Urinary bladder (tissue), 3 donors: ENCODE measurements at regions not wholly inside any gene's neighbourhood (a gene's known extent, or its start where the extent isn't known, plus 50 kb on each side); places are given as distances from the start of the nearest gene placed in this dataset.
"Not testable (repeated sequence)": the region's sequence is repeated elsewhere in the genome, so short reads cannot be mapped to it uniquely, and the experiment has no call there.

ENCODE experiments used
- DNase-seq: peaks from one replicate; pipeline ENCODE4 v3.0.0-alpha.2; 2015; ENCODE audit errors: extremely low spot score
- H3K27ac ChIP-seq: one replicate; pipeline ENCODE4 v1.5.1; 2013; ENCODE audit warnings: low read depth, mild to moderate bottlenecking, moderate library complexity
- H3K36me3 ChIP-seq: one replicate; pipeline ENCODE4 v1.6.1; 2013; ENCODE audit warnings: mild to moderate bottlenecking, moderate library complexity; ENCODE audit not compliant: insufficient read depth
- H3K4me1 ChIP-seq: one replicate; pipeline ENCODE4 v1.6.1; 2013; ENCODE audit warnings: mild to moderate bottlenecking, moderate library complexity; ENCODE audit not compliant: insufficient read depth
- H3K4me3 ChIP-seq: one replicate; pipeline ENCODE4 v1.5.1; 2013; ENCODE audit warnings: low read depth, low read length
- WGBS: extraction: QIAGEN DNeasy Blood & Tissue Kit; methylation state at CpG from one replicate; pipeline ENCODE4 v1.1.7; 2013; 5-methylcytosine and 5-hydroxymethylcytosine counted together
- donor health status: healthy with polysubstance abuse.
- donor health status: healthy.

DNA sequence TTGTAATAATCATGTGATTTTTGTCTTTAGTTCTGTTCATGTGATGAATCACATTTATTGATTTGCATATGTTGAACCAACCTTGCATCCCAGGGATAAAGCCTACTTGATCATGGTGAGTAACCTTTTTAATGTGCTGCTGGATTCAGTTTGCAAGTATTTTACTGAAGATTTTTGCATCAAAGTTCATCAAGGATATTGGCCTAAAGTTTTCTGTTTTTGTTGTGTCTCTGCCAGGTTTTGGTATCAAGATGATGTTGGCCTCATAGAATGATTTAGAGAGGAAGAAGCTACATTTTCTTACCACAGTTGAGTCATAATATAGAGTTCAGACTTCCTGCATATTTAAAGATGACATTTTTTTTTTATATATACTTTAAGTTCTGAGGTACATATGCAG lies 455.9 kb downstream of the PLPP3 start:
- DNase-seq: no peak
- Histone ChIP-seq H3K4me3 (no peak overlapping the region), H3K4me1 (no peaks in the 10 kb centered on the region), H3K36me3 (no peaks in the 10 kb centered on the region), H3K27ac (no peak overlapping the region)

DNA sequence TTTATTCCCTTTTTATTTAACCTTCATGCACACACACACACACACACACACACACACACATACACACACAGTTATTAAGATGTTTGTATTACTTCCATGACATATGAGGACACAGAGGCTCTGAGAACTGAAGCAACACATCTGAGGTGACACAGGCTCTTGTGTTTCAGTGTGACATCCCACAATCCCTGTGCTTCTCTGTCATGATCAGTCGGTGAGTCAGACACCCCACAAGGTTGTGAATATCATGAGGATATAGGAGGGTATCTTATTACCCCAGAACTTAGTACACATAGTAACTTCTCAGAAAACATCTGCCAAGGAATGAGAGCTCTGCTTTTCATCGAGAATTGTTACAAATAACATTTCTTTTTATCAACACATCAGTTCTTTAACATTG lies 459.3 kb downstream of the PLPP3 start:
- no peak for DNase-seq
- WGBS: 58% methylated on average over 2 of the region's 2 CpGs
- H3K36me3 ChIP-seq: no peaks in the 10 kb centered on the region
- no peak overlapping the region for H3K27ac ChIP-seq
- no peaks in the 10 kb centered on the region for H3K4me1 ChIP-seq
- H3K4me3 ChIP-seq: no peak overlapping the region

DNA sequence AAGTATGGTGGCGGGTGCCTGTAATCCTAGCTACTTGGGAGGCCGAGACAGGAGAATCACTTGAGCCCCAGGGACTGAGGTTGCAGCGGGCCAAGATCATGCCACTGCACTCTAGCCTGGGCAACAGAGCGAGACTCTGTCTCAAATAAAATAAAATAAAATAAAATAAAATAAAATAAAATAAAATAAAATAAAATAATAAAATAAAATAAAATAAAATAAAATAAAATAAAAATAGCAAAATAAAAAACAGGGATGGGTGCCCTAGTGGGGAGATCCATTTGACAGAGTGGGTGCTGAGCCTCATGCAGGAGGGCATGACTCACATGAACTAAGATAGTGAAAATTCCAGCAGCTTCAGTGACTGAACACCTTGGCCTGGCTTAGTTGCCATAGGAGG lies 460.7 kb downstream of the PLPP3 start:
- not testable (repeated sequence) for H3K4me3 ChIP-seq, H3K36me3 ChIP-seq, DNase-seq, H3K27ac ChIP-seq, H3K4me1 ChIP-seq
- WGBS: over 99% methylated on average over 4 of the region's 4 CpGs

DNA sequence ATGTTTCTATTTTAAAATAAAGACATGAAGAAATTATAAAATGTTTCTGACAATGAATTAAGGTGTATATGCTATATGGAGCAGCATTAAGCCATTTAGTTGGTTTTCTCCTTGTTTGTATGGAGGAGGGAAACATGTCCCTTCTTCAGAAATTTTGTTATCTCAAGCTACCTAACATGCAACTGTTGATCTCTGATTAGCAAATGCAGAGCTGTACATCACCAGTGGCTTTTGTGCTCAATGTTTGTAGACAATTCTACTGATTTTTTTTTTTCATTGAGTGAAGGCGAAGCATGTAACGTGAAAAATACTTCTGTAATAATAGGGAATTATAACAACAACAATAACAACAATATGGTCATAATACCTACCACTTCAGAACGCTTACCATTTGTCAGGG lies 463.7 kb downstream of the PLPP3 start:
- Histone ChIP-seq H3K27ac (no peak overlapping the region), H3K4me1 (no peaks in the 10 kb centered on the region), H3K36me3 (no peaks in the 10 kb centered on the region), H3K4me3 (no peak overlapping the region)
- no peak for DNase-seq
- WGBS: 97% methylated on average over 3 of the region's 3 CpGs

DNA sequence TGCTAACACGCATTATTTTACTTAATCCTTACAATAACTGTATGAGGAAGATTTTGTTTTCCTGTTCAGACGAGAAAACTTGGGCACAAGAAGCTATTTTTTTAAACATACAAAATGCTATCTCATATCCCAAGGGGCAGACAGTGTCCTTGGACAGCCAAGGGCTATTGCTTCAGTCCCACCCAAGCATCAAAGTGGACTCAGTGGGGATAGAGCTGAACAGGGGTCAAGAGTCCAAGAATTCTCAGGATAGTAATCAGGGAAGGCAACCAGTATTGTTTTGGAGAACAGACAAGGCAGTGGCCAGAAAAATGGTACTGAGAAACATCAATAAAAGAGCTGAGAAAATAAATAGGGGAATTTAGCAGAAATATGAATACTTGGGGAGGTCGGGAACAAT lies 465.7 kb downstream of the PLPP3 start:
- no peak overlapping the region for H3K27ac ChIP-seq
- 89% methylated on average over 3 of the region's 3 CpGs for WGBS
- no peaks in the 10 kb centered on the region for H3K4me1 ChIP-seq
- no peaks in the 10 kb centered on the region for H3K36me3 ChIP-seq
- no peak overlapping the region for H3K4me3 ChIP-seq
- no peak for DNase-seq

DNA sequence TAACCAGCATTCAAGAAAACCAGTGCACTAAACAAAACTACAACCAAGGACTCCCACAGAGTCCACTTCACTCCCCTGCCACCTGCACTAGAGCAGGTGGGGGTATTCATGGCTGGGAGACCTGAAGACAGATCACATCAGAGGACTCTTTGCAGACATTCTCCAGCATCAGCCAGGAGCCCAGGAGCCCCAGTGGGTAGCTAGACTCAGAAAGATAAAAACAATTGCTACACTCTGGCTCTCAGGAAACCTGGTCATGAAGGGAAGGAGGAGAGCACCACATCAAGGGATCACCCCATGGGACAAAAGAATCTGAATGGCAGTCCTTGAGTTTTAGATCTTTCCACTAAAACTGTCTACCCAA lies 472.1 kb downstream of the PLPP3 start:
- no peaks in the 10 kb centered on the region for H3K4me1 ChIP-seq
- no peak for DNase-seq
- H3K36me3 ChIP-seq: no peaks in the 10 kb centered on the region
- no peak overlapping the region for H3K4me3 ChIP-seq
- H3K27ac ChIP-seq: no peak overlapping the region

DNA sequence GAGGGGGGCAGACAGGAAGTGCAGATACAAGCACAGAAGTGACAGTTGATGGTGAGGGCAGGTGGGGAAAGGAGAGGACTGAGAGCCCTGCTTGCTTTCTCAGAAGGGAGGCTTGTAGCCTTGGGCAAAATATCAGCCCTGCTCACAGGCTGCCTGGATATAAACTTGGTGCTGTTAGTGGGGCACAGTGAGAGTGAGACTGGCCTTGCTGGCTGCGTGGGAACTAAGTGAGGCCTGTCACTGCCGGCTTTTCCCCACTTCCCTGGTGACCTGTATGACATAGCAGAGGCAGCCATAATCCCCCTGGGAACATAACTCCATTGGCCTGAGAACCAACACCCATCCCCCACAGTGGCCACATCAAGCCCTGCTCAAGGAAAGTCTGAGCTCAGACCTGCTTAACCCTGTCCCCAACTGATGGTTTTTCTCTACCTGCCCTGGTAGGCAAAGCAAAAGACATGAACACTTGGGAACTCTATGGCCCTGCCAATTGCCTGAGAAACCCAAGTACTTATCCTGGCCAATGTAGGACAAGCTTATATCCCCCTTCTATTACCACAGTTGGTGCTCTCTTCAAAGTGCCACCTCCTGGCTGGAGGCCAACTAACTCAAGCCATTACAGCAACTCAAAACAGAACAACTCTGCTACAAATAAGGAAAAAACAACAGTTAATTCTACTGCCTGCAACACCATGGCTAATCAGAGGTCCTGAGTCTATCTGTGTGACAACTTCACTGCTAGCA lies 472.7 kb downstream of the PLPP3 start:
- no peak overlapping the region for H3K27ac ChIP-seq
- WGBS: 88% methylated on average over 2 of the region's 2 CpGs
- no peaks in the 10 kb centered on the region for H3K36me3 ChIP-seq
- no peaks in the 10 kb centered on the region for H3K4me1 ChIP-seq
- H3K4me3 ChIP-seq: no peak overlapping the region
- DNase-seq: no peak

DNA sequence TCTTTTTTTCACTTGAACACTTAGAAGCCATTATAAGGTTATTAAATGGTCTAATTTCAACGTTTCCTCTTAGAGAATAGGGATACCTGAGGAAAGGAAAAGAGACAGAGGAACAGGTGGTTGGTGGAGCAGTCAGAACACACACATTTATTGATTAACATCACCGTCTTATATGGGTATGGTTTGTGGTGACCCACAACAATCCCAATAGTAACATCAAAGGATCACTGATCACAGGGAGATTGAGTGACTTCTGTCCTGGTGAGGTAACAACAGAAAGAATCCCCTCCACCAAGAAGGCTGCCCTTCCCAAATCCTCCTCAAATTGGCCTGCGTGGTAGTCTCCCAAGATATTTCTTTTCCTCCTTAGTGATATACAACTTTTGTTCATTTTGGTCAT lies 474.0 kb downstream of the PLPP3 start:
- Histone ChIP-seq H3K27ac (no peak overlapping the region), H3K4me1 (no peaks in the 10 kb centered on the region), H3K36me3 (no peaks in the 10 kb centered on the region), H3K4me3 (no peak overlapping the region)
- DNase-seq: no peak
- WGBS: 89% methylated on average over 3 of the region's 3 CpGs

DNA sequence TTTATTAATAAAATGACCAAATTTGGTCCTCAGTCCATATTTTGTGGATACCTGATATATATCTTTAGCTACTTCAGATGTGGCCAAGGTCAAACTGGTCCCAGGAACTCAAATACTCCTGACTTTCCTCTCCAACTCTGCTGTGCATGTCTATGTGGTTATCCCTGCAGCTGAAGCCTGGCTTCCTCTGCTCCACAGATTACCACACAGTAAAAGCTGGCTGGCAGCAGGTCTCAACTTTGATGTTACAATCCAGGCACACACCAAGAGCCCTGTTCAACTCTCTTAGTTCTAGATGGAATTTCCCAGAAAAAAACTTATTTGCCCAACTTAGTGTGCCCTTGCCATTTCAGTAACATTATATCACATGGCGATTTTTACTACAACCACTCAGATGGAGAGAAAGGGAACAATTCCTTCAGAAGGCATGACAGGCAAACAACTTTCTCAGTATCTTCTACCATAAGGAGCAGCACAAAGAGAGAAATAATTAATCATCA lies 479.5 kb downstream of the PLPP3 start:
- DNase-seq: no peak
- H3K36me3 ChIP-seq: no peaks in the 10 kb centered on the region
- H3K27ac ChIP-seq: no peak overlapping the region
- no peaks in the 10 kb centered on the region for H3K4me1 ChIP-seq
- H3K4me3 ChIP-seq: no peak overlapping the region
- WGBS: 99% methylated on average over 1 of the region's 1 CpG

DNA sequence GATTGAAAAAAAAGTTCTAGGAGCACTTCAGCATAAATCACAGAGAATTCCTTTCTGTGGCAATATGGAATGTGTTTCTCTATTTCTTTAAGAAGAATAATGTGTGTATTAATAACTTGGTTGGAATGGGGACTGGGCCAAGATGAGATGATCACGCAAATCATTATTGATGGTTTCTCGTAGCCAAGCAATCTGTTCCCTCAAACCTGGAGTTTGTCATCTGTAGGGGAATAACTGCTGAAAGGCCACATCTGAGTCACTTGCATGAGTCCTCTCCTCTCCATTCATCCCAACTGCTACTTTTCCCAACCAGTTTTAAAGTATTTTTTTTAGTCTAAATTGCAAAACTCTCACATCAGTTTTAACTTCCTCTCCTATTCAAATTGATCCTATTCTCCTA lies 480.4 kb downstream of the PLPP3 start:
- Histone ChIP-seq H3K27ac (no peak overlapping the region), H3K4me3 (no peak overlapping the region), H3K36me3 (no peaks in the 10 kb centered on the region), H3K4me1 (no peaks in the 10 kb centered on the region)
- 68% methylated on average over 2 of the region's 2 CpGs for WGBS
- DNase-seq: no peak

DNA sequence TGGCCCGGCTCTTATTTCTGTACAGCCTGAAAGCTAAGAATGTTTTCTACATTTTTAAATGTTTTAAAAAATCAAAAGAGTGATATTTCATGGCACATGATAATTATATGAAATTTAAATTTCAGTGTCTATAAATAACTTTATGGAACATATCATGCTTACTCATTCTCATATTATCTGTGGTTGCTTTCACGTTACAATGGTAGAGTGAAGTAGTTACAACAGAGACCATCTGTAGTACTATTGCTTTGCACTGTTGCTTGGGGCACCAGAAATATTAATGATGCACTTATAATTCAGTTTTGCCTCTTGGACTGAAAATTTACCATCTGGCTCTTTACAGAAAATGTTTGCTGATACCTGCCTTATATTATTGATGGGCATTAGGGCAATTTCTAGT lies 481.6 kb downstream of the PLPP3 start:
- no peak for DNase-seq
- 94% methylated on average over 2 of the region's 2 CpGs for WGBS
- Histone ChIP-seq H3K36me3 (no peaks in the 10 kb centered on the region), H3K27ac (no peak overlapping the region), H3K4me1 (no peaks in the 10 kb centered on the region), H3K4me3 (no peak overlapping the region)

DNA sequence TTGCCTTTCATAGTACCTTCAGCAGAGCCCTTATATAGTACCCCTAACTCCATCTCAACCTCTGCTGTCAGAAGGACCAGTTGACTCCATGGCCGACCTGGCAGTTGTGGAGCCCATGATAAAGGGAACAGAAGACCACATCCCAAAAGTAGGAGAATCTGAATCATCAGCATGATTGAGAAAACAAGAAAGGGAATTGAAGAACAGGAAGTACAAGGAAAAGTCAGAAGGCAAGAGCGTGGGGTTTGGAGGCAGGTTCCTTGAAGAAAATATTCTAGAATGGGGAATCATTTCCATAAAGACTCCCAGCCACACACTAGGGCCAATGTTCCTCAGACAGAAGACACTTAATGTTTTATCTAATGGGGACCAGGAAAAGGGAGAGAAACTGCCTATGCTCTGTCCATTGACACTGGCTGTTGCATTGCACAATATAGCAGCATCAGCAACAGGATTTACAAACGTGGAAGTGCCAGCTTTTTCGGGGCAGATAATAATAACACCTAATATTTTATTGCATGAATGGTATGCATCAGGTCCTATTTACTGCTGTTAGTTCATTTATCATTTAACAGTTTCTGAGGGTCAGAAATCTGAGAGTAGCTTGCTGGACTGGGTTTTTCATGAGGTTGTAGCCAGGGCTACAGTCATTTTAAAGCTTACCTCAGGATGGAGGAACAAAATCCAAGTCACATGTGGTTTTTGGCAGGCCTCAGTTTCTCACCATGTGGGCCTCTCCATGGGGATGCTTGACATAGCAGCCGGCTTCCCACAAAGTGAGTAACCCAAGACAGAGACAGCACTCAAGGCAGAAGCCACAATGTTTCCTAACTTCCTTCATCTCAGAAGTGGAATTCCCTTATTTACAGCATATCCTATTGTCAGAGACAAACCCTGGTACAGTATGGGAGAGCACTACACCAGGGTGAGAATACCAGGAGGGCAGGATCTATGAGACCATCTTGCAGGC lies 483.4 kb downstream of the PLPP3 start:
- DNase-seq: no peak
- no peak overlapping the region for H3K4me3 ChIP-seq

DNA sequence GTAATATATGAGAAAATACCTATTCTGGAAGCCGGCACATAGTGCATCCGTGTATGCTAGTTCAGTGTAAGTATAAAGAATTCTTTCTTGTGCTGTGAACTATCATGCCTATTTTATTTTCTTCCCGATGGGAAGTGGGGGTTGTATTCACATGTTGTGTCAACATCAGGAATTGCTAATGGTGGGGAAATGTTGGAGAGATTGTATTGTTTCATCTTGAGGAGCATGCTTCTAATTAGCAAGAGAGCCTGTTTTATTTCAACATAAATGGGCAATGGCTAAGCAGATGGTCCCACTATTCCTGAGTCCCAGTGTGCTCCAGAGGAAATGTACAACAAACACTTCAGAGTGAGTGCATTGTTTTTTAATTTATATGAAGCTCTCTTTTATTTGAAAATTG lies 485.2 kb downstream of the PLPP3 start:
- H3K36me3 ChIP-seq: no peaks in the 10 kb centered on the region
- H3K4me1 ChIP-seq: no peaks in the 10 kb centered on the region
- H3K4me3 ChIP-seq: no peak overlapping the region
- H3K27ac ChIP-seq: no peak overlapping the region
- no peak for DNase-seq
- 75% methylated on average over 3 of the region's 3 CpGs for WGBS

More for the DNA sequence above, 483.4 kb downstream of the PLPP3 start:
- WGBS: 69% methylated on average over 5 of the region's 5 CpGs
- no peaks in the 10 kb centered on the region for H3K36me3 ChIP-seq
- no peak overlapping the region for H3K27ac ChIP-seq
- no peaks in the 10 kb centered on the region for H3K4me1 ChIP-seq
